HG02588 (cell line): ENCODE measurements at regions not wholly inside any gene's neighbourhood (a gene's known extent, or its start where the extent isn't known, plus 50 kb on each side); places are given as distances from the start of the nearest gene placed in this dataset.
"Not testable (repeated sequence)": the region's sequence is repeated elsewhere in the genome, so short reads cannot be mapped to it uniquely, and the experiment has no call there.

Source experiments
- ATAC-seq: cut with Tn5 transposase; IDR thresholded peaks from one replicate; pipeline ENCODE4 v1.9.1; 2021; ENCODE audit warnings: mild to moderate bottlenecking, moderate library complexity; ENCODE audit not compliant: unreplicated experiment

GRCh38 chr12:126396536-126396935 is 1331.3 kb downstream of the AACS start:
- ATAC-seq: no peak

- ATAC-seq: no peak
Measured at GRCh38 chr12:126397071-126397581, 1331.9 kb downstream of the AACS start.

GRCh38 chr12:126397660-126398059 is 1332.4 kb downstream of the AACS start:
- no peak for ATAC-seq

GRCh38 chr12:126400831-126401230 is 1335.6 kb downstream of the AACS start:
- no peak for ATAC-seq

- ATAC-seq: no peak
Measured at GRCh38 chr12:126404293-126404881, 1339.2 kb downstream of the AACS start.

GRCh38 chr12:126418400-126418799 is 1353.2 kb downstream of the AACS start:
- no peak for ATAC-seq

GRCh38 chr12:126419131-126419530 is 1353.9 kb downstream of the AACS start:
- ATAC-seq: no peak

- ATAC-seq: no peak
Measured at GRCh38 chr12:126424696-126425095, 1359.5 kb downstream of the AACS start.

GRCh38 chr12:126425264-126425663 is 1360.0 kb downstream of the AACS start:
- ATAC-seq: no peak

GRCh38 chr12:126428769-126429168 is 1363.5 kb downstream of the AACS start:
- no peak for ATAC-seq

GRCh38 chr12:126430921-126431320 is 1365.7 kb downstream of the AACS start:
- no peak for ATAC-seq

- no peak for ATAC-seq
Measured at GRCh38 chr12:126431767-126432166, 1366.5 kb downstream of the AACS start.

- no peak for ATAC-seq
Measured at GRCh38 chr12:126432780-126433179, 1367.5 kb downstream of the AACS start.

GRCh38 chr12:126434412-126434985 is 1369.3 kb downstream of the AACS start:
- ATAC-seq: no peak

- no peak for ATAC-seq
Measured at GRCh38 chr12:126436041-126436440, 1370.8 kb downstream of the AACS start.

GRCh38 chr12:126437934-126438333 is 1372.7 kb downstream of the AACS start:
- ATAC-seq: no peak

- ATAC-seq: no peak
Measured at GRCh38 chr12:126443977-126444376, 1378.7 kb downstream of the AACS start.

- no peak for ATAC-seq
Measured at GRCh38 chr12:126447346-126447745, 1382.1 kb downstream of the AACS start.

- no peak for ATAC-seq
Measured at GRCh38 chr12:126451809-126452208, 1386.6 kb downstream of the AACS start.

- ATAC-seq: not testable (repeated sequence)
Measured at GRCh38 chr12:126452686-126453085, 1387.5 kb downstream of the AACS start.

- no peak for ATAC-seq
Measured at GRCh38 chr12:126454581-126454980, 1389.3 kb downstream of the AACS start.

- ATAC-seq: no peak
Measured at GRCh38 chr12:126457776-126458175, 1392.5 kb downstream of the AACS start.

- ATAC-seq: no peak
Measured at GRCh38 chr12:126464153-126464552, 1398.9 kb downstream of the AACS start.
